HG02763 (cell line): ENCODE measurements at regions not wholly inside any gene's neighbourhood (a gene's known extent, or its start where the extent isn't known, plus 50 kb on each side); places are given as distances from the start of the nearest gene placed in this dataset.

ENCODE experiments used
- ATAC-seq: cut with Tn5 transposase; IDR thresholded peaks from one replicate; pipeline ENCODE4 v1.9.1; 2021; ENCODE audit warnings: mild to moderate bottlenecking, moderate library complexity; ENCODE audit not compliant: unreplicated experiment

DNA sequence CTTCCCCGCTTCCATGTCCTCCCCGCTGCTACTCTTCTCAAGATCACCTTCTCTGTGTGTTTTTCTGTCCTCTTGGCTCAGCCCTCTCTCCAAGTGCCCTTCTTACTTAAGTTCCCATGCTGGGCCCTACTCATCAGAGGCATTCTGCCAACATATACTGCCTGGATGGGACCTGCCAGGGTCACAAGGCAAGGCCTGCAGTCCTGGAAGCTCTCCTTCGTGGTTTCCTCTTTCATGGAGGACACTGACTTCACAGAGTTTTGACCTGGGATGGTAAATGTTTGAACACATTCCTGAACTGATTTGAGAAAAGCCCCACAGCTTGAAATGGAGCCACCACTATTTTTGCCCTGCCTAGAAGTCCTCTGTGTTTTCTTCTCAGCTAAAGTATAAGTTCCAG lies 140.9 kb downstream of the TMEM30B start:
- no peak for ATAC-seq

DNA sequence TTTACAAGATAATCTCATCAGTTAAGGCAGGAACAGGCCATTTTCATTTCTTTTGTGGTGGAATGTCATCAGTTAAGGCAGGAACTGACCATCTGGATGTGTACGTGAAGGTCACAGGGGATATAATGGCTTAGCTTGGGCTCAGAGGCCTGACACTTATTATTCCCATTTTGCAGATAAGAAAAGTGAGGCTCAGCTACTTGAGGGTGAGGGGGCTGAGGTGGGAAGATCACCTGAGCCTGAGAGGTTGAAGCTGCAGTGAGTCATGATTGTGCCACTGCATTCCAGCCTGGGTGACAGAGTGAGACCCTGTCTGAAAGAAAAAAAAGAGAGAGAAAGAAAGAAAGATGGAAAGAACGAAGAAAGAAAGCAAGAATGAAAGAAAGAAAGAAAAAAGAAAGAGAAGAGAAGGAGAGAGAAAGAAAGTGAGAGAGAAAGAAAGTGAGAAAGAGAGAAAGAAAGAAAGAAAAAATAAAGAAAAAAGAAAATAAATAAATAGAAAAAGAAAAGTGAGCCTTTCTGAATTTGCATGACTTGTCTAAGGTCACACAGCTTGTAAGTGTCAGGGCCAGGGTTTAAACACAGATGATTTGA lies 142.0 kb downstream of the TMEM30B start:
- no peak for ATAC-seq

DNA sequence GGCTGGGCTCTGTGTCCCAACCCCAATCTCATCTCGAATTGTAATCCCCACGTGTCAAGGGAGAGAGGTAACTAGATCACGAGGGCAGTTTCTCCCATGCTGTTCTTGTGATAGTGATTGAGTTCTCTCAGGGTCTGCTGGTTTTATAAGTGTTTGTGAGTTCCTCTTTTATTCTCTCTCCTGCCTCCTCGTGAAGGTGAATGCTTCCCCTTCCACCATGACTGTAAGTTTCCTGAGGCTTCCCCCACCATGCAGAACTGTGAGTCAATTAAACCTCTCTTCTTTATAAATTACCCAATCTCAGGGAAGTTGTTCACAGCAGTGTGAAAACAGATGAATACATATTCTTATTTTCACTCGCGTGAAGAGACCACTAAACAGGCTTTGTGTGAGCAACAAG lies 148.2 kb downstream of the TMEM30B start:
- ATAC-seq: no peak

DNA sequence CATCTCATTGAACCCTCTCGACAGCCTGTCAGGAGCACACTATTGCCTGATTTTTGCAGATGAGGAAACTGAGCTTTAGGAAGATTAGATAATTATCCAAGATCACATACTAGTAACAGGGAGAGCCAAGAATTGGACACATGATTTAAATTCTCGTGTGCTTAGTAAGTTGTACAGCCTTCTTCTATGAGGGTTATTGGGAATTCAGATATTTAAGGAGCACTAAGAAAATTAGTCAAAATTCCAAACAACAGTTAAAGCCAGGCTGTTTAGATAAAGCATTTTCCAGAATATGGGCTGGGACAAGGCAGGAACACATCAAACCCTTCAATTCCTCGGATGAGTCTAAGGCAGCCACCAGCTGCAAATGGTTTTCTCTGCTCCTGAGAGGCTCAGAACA lies 148.8 kb downstream of the TMEM30B start:
- ATAC-seq: no peak

DNA sequence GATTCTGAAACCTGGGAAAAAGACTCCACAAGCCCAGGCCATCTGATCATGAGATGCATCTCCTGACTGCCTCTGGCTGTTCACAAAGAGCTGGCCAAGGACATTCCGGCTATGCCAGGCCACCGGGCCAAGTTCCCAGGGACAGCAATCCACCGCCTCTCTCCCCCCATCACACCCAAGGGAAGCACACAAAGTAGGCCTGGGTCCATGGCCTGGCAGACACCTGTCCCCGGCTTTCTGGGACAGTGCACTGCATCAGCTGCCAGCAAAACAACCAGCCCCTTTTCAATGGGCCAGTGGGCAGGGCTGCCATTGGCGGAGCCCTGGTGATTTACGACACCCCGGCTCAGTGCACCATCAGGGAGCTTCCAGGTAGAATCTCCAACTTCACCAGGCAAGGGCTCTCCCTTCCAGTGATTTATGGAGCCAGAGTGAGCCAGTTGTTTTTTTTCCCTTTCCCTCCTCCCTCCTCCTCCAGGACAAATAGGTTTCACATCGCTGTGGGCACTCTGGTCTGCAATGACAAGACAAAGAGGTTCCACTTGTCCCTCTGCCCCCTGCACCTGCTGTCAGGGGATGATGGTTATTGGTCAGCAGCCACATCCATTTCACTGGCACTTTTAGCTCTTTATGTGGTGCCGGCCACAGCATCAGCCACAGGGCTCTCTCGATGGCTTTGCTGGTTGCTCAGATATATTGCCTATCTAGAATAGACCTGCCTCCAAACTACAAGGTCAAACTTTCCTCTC lies 149.6 kb downstream of the SLC38A6 start:
- ATAC-seq: no peak

DNA sequence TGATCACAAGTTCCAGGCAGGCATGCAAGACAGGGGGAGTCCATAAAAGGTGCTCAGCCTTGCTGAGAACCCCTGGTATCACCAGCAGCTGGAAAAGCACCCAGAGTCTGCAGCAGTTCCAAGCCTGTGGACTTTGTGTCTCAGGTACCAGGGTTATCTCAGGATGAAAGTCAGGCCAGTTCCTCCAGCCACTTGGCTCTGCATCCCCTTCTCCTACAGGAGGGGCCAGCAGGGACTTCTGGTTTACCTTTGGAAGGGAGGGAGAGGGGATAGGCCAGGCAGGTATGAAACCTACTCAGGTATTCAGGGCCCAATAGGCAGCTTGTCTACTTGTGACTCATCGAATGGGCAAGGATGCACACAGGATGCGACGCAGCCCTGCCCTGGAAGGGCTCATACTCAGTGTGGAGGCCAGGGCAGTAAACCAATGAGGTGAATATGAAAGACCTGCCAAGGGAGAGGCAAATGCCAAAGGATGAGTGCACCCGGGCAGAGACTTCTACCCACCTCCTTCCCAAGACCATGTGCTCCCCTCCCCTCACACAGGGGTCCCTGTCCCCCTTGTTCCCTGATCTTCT lies 148.2 kb downstream of the SLC38A6 start:
- ATAC-seq: no peak

DNA sequence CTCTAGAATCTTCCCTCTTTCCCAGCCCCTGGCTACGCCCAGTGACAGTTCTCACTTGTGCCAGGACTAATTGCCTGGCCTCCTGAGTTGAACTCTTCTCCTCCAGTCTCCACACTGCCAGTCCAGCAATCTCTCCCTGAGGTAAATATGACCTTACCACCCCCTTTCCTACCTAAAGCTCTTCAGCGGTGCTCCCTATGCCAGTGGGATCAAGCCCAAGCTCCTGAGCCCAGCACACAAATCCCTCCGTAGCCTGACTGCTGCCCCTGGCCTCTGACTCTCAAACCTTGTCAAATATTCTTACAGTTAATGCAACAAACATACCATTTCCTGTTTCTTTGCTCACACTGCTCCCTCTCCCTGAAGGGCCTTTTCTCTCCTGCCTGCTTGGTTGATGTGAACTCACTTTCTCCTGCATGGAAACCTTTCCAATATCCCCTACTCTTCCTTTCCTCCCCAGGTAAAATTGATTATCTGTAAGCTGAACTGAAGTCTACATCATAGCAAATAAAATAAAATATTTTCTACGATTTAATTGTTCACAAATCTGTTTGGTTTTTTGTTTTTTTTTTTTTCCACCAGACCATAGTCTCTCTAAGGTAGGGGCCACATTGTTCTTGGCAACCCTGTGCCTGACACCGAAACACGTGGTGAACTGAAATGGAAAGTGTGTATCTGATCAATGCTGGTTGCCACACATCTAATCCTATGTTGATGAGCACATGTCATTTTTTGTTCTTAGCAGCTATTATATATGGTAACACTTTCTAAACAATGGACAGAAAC lies 147.5 kb downstream of the SLC38A6 start:
- no peak for ATAC-seq

DNA sequence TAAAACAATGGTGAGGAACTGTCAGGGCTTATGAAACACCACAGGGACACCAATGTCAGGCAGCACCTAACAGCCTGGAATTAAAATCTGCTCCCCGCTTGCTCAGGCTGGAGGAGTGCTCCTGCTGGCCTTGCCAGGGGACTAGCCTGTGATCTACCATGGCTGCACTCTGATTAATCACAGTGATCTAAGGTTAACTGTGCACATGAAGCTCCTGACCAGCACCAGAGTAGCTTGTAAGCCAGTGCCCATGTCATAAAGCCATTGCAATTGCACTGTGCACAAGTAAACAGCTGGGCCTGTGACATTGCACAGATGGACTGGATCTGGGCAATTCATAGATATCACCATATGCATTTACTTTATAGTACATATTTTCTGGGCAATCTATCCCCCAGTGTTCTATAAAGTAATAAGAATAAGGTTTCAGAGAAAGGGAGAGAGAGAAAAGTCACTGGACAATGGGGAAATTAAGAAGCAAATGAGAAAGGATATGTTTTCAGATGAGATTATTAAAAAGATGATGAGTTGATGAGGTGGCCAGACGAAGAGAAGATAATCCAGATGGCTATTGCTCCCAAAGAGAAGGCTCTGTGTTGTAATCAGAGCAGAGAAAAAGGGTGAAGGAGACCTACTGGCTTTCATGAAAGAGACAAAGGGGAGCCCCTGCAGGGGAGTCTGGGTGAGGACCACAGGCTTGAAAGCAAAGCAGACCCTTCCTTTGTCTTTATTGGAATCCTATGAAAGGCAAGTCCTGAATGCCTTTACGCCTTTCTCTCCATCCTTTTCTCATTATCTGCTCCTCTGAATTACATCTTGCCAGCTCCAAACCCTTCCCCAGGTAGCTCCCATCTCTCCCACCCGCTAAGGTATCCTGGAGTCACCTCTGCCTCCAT lies 145.8 kb downstream of the SLC38A6 start:
- ATAC-seq: no peak

DNA sequence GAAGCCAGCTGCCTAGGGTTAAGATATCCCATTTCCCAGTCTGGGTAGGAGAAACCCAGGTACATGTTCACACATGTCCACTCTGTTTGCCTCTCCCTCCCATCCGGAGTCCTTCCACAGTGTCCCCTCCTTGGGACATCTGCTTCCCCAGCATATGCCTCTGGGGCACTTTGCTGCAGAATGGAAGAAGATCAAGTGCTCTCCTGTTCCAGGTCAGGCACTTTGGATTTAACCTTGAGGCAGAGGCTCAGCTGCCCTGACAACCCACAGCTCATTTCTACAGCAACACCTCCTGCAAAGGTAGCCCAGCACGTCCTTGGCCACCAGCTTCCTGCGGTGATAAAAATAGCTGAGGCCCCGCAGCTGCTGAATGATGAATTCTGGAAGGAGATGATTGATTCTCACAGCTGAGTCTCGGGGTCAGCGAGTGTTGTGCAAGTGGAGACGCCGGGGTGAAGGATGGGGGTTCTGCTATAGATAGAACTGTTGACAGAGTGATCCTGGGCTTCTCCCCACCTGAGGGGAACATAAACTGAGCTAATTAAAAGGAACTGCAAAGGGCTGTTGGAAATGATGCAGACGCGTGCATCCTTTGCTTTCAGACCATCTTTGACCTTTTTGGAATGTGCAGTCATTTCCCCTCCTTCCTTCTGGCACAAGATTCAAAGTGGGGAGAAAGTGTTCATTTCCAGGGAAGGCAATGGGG lies 145.0 kb downstream of the SLC38A6 start:
- ATAC-seq: no peak

DNA sequence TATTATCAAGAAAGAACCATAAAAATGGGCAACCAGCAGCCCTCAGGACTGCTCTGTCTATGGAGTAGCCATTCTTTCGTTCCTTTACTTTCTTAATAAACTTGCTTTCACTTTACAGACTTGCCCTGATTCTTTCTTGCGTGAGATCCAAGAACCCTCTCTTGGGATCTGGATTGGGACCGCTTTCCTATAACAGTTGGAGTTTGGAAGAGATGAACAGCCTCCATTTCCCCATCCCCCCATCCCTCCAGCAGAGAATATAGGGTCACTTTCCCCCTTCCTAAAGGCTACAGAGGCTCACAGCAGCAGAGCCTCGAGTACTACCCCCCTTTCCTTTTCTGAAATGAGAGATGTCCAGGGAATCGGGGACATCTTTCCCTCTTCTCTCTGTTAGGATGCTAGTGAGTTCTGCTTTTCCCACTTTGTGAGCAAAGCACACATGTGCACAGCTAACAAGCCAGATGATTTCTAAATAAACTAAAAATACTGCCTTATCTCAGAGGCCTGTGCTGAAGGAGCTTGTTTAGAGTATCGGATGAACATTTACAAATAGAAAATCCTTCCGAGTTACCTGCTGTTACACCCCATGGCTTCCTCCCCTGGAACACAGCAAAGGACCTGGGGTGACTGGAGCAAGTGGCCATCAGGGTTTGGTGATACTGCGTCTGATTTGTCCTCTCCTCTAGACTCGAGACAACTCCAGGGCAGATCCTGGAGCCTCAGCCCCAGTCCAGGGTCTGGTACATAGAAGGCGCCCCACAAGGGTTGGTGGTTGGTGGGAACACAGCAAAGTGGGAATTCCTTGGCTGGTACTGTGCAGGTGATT lies 144.2 kb downstream of the SLC38A6 start:
- ATAC-seq: no peak

DNA sequence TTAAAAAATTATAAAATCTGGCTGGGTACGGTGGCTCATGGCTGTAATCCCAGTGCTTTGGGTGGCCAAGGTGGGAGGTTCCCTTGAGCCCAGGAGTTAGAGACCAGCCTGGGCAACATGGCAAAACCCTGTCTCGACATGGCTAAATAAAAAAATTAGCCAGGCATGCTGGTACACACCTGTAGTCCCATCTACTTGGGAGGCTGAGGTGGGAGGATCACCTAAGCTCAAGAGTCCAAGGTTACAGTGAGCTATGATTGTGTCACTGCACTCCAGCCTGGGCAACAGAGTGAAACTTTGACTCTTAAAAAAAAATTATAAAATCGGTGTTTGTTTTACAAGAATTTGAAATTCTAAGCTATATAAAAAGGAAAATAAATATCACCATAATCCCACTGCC lies 141.8 kb downstream of the SLC38A6 start:
- ATAC-seq: no peak

DNA sequence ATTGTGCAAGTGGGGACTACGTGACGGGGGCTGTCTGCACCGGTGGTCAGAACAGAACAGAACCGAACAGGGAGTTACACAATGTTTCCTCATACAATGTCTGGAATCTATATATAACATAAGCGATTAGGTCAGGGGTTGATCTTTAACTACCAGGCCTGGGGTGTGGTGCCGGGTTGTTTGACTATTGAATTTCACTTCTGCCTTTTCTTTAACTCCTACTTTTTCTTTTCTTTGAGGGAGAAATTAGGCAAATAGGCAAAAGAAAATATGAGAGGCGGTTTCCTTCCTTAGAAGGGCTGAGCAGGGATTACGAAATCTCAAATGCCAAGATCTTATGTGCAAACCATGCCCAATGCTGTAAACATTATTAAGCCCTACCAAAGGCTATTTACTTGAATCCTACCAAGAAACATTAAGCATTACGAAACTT lies 140.3 kb downstream of the SLC38A6 start:
- no peak for ATAC-seq

DNA sequence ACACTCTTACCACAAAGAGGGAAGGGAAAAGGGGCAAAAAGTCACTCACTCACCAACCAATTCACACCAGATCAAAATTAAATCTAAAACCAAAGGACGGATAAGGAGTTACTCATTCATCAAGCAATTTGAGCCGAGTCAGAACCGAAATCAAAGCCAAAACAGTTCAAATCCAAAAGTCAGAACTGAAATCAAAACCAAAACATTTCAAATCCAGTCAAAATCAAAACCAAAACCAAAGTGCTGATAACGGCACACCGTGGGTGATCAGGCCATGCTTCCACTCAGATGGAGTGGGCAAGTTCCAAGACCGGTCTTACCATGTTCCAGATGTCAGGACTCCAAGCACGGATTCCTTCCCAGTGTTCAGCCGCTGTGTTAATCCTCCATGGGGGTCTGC lies 139.5 kb downstream of the SLC38A6 start:
- no peak for ATAC-seq

DNA sequence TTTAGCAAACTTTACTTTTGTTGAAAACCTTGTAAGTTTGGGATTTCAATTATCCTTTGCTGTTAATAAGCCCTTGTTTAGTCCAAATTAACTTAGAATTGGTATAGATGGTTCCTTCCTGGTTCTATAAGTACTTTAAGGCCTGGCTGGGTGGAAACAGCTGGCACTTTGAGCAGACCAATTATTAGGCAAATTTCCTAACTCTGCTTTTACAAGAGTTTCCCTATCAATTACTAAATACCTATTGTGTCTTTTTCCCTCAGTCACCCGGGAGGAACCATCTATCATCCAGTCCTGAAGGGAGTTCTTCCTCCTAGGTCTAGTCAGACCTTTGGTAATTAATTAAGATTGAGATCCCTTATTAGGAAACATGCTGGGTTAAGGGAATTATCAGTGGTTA lies 138.0 kb downstream of the SLC38A6 start:
- no peak for ATAC-seq

DNA sequence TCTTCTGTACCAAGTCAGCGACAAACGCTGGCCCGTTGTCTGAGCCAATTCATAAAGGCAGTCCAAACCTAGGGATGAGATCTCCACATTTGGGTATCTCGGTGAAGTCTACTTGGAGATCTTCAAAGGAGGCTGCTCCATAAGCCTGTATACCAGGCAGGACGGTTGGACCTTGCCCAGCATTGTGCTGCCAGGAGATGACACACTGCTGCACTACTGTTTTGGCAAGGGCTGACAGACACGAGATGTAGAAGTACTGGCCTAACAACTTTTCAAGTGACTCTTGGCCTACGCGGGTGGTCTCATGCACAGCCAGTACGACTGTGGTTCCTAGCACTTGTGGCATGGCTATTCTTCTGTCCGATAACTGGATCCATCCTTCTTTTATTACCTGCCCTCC lies 135.3 kb downstream of the SLC38A6 start:
- no peak for ATAC-seq

DNA sequence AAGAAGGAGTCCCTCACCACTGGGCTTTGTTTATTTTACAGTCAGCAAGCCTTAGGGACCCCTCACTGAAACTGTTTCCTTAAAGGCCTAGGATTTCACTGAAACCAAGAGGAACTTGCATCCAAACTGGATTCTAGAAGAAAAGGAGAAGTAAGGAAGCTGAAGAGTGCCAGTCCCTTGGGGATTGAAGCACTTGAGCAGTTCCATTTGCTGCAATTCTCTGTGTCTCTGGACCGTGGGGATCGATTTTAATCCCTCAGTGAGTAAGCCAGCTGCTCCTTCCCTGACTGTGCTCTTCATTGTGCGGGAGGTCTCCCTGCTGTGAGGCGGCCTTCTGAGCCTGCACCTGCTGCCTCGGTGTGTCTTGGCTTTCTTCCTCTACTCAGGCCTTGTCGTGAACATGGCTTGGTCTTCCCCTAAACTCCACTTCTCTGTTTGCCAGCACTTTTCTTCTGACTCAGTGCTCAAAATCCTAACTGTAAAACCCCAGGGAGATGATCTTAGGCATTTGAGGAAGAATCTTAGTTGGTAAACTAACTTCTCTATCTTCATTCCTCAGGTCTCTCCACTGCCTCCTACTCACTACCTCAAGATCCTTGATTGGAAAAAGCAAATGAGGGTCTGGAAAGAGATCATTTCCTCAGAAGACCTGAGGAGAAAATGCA lies 132.6 kb downstream of the SLC38A6 start:
- ATAC-seq: no peak

DNA sequence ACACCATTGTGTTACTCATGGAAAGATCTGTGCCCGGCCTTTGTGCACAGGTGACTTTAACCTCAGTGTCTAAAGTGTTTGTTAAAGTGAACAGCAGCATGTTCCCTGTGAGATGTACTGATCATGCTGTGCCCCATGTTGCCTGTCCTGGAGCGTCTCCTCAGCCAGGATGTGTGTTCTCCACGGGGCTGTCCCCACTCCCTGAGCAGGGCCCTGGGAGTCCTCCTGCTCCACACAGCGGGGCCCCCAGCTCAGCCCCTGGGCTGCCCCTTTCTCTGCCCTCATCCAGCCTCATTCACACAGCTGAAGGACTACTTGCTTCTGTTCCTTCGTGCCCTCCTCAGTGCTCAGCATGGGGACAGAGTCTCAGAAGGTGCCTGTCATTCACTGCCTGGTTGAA lies 131.5 kb downstream of the SLC38A6 start:
- ATAC-seq: no peak

DNA sequence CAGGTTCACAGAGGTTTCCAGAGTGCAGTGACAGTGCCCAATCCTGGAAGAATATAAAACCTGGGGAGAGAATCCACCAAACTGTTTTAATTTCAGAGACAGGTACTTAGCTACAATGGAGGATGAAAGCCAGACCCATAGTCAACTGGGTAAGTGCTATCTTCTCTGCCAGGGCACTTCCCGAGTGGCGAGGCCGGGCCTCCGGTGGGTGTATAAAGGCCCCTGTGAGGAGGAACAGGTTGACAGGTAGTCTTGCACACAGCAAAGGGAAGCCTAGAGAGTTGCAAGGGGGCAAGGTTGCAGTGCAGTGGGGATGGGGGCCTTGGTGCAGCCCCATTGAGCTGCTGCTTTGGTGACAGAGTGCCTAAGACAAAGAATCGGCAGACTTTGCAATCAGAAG lies 130.7 kb downstream of the SLC38A6 start:
- ATAC-seq: no peak

DNA sequence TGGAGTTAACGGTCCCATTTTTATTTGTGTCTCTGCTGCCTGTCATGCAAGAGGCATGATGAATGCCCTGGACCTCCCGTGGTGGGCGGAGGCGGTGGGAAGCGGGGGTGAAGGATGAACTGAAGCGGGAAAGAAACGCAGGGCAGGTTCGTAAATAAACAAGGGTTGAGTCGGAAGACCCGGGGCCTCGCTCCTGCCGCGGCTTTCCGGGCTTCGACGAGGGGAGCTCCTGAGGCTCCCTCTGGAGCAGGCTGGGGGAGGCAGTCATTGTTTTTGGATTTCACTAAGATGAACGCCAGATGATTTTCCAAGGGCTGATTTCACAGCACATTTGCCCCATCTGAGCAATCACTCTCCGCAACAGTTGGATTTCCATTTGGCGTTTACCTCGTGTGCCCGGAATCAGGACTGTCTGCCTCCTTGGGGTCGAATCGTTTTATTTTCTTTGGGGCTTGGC lies 130.2 kb downstream of the SLC38A6 start:
- ATAC-seq: no peak
